ENCODE measurements at regions not wholly inside any gene's neighbourhood (a gene's known extent, or its start where the extent isn't known, plus 50 kb on each side); places are given as distances from the start of the nearest gene placed in this dataset.

DNA sequence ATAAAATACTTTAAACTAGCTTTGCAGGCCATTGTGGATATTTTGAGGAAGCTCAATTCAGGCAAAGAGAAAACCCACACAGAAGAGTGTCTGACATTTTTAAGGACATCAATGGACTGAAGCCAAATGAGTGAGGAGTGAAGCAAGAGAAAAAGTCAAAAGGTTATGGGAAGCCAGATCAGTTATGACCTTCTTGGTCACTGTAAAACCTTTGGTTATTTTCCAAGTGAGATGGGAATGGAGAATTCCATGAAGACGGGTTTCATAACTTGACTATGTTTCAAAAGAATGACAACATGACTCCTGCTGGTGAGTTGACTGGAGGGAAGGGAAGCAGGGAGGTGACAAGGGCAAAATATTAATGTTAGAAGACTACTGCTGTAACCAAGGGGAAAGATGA is 585.2 kb downstream of the EFNA5 start:
- TF ChIP-seq, protein P1, sequence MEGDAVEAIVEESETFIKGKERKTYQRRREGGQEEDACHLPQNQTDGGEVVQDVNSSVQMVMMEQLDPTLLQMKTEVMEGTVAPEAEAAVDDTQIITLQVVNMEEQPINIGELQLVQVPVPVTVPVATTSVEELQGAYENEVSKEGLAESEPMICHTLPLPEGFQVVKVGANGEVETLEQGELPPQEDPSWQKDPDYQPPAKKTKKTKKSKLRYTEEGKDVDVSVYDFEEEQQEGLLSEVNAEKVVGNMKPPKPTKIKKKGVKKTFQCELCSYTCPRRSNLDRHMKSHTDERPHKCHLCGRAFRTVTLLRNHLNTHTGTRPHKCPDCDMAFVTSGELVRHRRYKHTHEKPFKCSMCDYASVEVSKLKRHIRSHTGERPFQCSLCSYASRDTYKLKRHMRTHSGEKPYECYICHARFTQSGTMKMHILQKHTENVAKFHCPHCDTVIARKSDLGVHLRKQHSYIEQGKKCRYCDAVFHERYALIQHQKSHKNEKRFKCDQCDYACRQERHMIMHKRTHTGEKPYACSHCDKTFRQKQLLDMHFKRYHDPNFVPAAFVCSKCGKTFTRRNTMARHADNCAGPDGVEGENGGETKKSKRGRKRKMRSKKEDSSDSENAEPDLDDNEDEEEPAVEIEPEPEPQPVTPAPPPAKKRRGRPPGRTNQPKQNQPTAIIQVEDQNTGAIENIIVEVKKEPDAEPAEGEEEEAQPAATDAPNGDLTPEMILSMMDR (IDR thresholded peaks at IDR 0.05 in 4 of 5, conservative IDR thresholded peaks at IDR 0.05 in 1 of 5) = no peak
- TF ChIP-seq POLR2A (IDR thresholded peaks at IDR 0.05) = no peak
